ENCODE measurements at regions not wholly inside any gene's neighbourhood (a gene's known extent, or its start where the extent isn't known, plus 50 kb on each side); places are given as distances from the start of the nearest gene placed in this dataset.

- H4K91ac ChIP-seq (ENCODE audit: low read depth, low read length) = no peak overlapping the region
- H3K4me3 ChIP-seq (ENCODE audit: low read depth, low read length) = no peak overlapping the region
- H3K4ac ChIP-seq (ENCODE audit: low read depth, low read length) = no peak overlapping the region
- no peak overlapping the region for H4K12ac ChIP-seq (ENCODE audit: low read depth, low read length)
- peaks cover 3% of the 10 kb centered on the region for H3K9me3 ChIP-seq (ENCODE audit: insufficient read depth, low read depth, low read length)
- H2BK12ac ChIP-seq (ENCODE audit: low read length) = no peak overlapping the region
- no peak overlapping the region for H3K4me2 ChIP-seq (ENCODE audit: low read length)
- no peak overlapping the region for H2AFZ ChIP-seq (ENCODE audit: insufficient read depth, low read length, poor library complexity)
- no peak overlapping the region for H2BK120ac ChIP-seq (ENCODE audit: insufficient read depth, low read length, poor library complexity)
- no CpG with 5 or more reads among the region's 2 CpGs for WGBS (ENCODE audit: extremely low coverage, insufficient coverage, insufficient read length)
- no peaks in the 10 kb centered on the region for H3K36me3 ChIP-seq (ENCODE audit: control insufficient read depth in 1 of 2, insufficient read depth in 2 of 2, low read length in 2 of 2)
- no peak for DNase-seq
- no peaks in the 10 kb centered on the region for H3K27me3 ChIP-seq (ENCODE audit: insufficient read depth, low read length)
- H3K9ac ChIP-seq (ENCODE audit: low read length) = no peak overlapping the region
- no peak overlapping the region for H3K23ac ChIP-seq (ENCODE audit: low read length)
- H3K27ac ChIP-seq (ENCODE audit: low read depth, low read length) = no peak overlapping the region
- H3K79me2 ChIP-seq (ENCODE audit: control insufficient read depth, insufficient read depth, low read length, poor library complexity) = no peaks in the 10 kb centered on the region
- H2BK5ac ChIP-seq (ENCODE audit: low read depth, low read length, poor library complexity) = no peak overlapping the region
- H3K14ac ChIP-seq (ENCODE audit: low read length) = no peak overlapping the region
- H3K18ac ChIP-seq (ENCODE audit: low read length) = no peak overlapping the region
- no peak overlapping the region for H2AK5ac ChIP-seq (ENCODE audit: low read length)
- H3K4me1 ChIP-seq (ENCODE audit: control insufficient read depth in 1 of 2, insufficient read depth in 2 of 2, low read length in 2 of 2) = no peaks in the 10 kb centered on the region
- H3K79me1 ChIP-seq (ENCODE audit: low read length) = no peaks in the 10 kb centered on the region
- H4K8ac ChIP-seq (ENCODE audit: low read depth, low read length) = no peak overlapping the region
These were observed 82.9 kb downstream of the ZNF737 start for GRCh38 chr19:20482721-20483120.

GRCh38 chr19:20481736-20482135, 83.8 kb downstream of the ZNF737 start:
- no peaks in the 10 kb centered on the region for H3K79me1 ChIP-seq (ENCODE audit: low read length)
- no peak overlapping the region for H4K91ac ChIP-seq (ENCODE audit: low read depth, low read length)
- no peak overlapping the region for H3K4me3 ChIP-seq (ENCODE audit: low read depth, low read length)
- H2BK120ac ChIP-seq (ENCODE audit: insufficient read depth, low read length, poor library complexity) = no peak overlapping the region
- no peak overlapping the region for H2AK5ac ChIP-seq (ENCODE audit: low read length)
- H3K4me1 ChIP-seq (ENCODE audit: control insufficient read depth in 1 of 2, insufficient read depth in 2 of 2, low read length in 2 of 2) = no peaks in the 10 kb centered on the region
- peaks cover 3% of the 10 kb centered on the region for H3K9me3 ChIP-seq (ENCODE audit: insufficient read depth, low read depth, low read length)
- no peak overlapping the region for H3K14ac ChIP-seq (ENCODE audit: low read length)
- no peaks in the 10 kb centered on the region for H3K79me2 ChIP-seq (ENCODE audit: control insufficient read depth, insufficient read depth, low read length, poor library complexity)
- no CpG with 5 or more reads among the region's 1 CpG for WGBS (ENCODE audit: extremely low coverage, insufficient coverage, insufficient read length)
- H3K18ac ChIP-seq (ENCODE audit: low read length) = no peak overlapping the region
- H3K27ac ChIP-seq (ENCODE audit: low read depth, low read length) = no peak overlapping the region
- H3K23ac ChIP-seq (ENCODE audit: low read length) = no peak overlapping the region
- H3K9ac ChIP-seq (ENCODE audit: low read length) = no peak overlapping the region
- no peak for DNase-seq
- H3K4ac ChIP-seq (ENCODE audit: low read depth, low read length) = no peak overlapping the region
- no peak overlapping the region for H2BK5ac ChIP-seq (ENCODE audit: low read depth, low read length, poor library complexity)
- no peak overlapping the region for H2BK12ac ChIP-seq (ENCODE audit: low read length)
- no peaks in the 10 kb centered on the region for H3K27me3 ChIP-seq (ENCODE audit: insufficient read depth, low read length)
- H4K12ac ChIP-seq (ENCODE audit: low read depth, low read length) = no peak overlapping the region
- no peak overlapping the region for H2AFZ ChIP-seq (ENCODE audit: insufficient read depth, low read length, poor library complexity)
- no peak overlapping the region for H4K8ac ChIP-seq (ENCODE audit: low read depth, low read length)
- H3K4me2 ChIP-seq (ENCODE audit: low read length) = no peak overlapping the region
- no peaks in the 10 kb centered on the region for H3K36me3 ChIP-seq (ENCODE audit: control insufficient read depth in 1 of 2, insufficient read depth in 2 of 2, low read length in 2 of 2)

- Histone ChIP-seq H2AK5ac (ENCODE audit: low read length) (no peak overlapping the region), H3K23ac (ENCODE audit: low read length) (no peak overlapping the region), H4K8ac (ENCODE audit: low read depth, low read length) (no peak overlapping the region), H3K27ac (ENCODE audit: low read depth, low read length) (no peak overlapping the region), H3K79me1 (ENCODE audit: low read length) (no peaks in the 10 kb centered on the region), H3K4ac (ENCODE audit: low read depth, low read length) (no peak overlapping the region), H3K4me3 (ENCODE audit: low read depth, low read length) (no peak overlapping the region), H3K9me3 (ENCODE audit: insufficient read depth, low read depth, low read length) (peaks cover 6% of the 10 kb centered on the region), H3K14ac (ENCODE audit: low read length) (no peak overlapping the region), H2BK120ac (ENCODE audit: insufficient read depth, low read length, poor library complexity) (no peak overlapping the region), H4K12ac (ENCODE audit: low read depth, low read length) (no peak overlapping the region), H3K36me3 (ENCODE audit: control insufficient read depth in 1 of 2, insufficient read depth in 2 of 2, low read length in 2 of 2) (no peaks in the 10 kb centered on the region), H3K79me2 (ENCODE audit: control insufficient read depth, insufficient read depth, low read length, poor library complexity) (no peaks in the 10 kb centered on the region), H3K9ac (ENCODE audit: low read length) (no peak overlapping the region), H2AFZ (ENCODE audit: insufficient read depth, low read length, poor library complexity) (no peak overlapping the region), H3K27me3 (ENCODE audit: insufficient read depth, low read length) (no peaks in the 10 kb centered on the region), H3K18ac (ENCODE audit: low read length) (no peak overlapping the region), H4K91ac (ENCODE audit: low read depth, low read length) (no peak overlapping the region), H3K4me1 (ENCODE audit: control insufficient read depth in 1 of 2, insufficient read depth in 2 of 2, low read length in 2 of 2) (no peaks in the 10 kb centered on the region), H3K4me2 (ENCODE audit: low read length) (no peak overlapping the region), H2BK12ac (ENCODE audit: low read length) (no peak overlapping the region), H2BK5ac (ENCODE audit: low read depth, low read length, poor library complexity) (no peak overlapping the region)
- DNase-seq = no peak
- 100% methylated on average over 2 of the region's 3 CpGs for WGBS (ENCODE audit: extremely low coverage, insufficient coverage, insufficient read length)
These were observed 86.1 kb downstream of the ZNF737 start for GRCh38 chr19:20479483-20479882.

GRCh38 chr19:20478936-20479335, 86.6 kb downstream of the ZNF737 start:
- Histone ChIP-seq H3K9me3 (ENCODE audit: insufficient read depth, low read depth, low read length) (peaks cover 7% of the 10 kb centered on the region), H3K18ac (ENCODE audit: low read length) (no peak overlapping the region), H4K91ac (ENCODE audit: low read depth, low read length) (no peak overlapping the region), H3K14ac (ENCODE audit: low read length) (no peak overlapping the region), H2AK5ac (ENCODE audit: low read length) (no peak overlapping the region), H2BK12ac (ENCODE audit: low read length) (no peak overlapping the region), H3K4me1 (ENCODE audit: control insufficient read depth in 1 of 2, insufficient read depth in 2 of 2, low read length in 2 of 2) (peaks cover 0 to 2% of the 10 kb centered on the region in 2 experiments), H3K79me2 (ENCODE audit: control insufficient read depth, insufficient read depth, low read length, poor library complexity) (no peaks in the 10 kb centered on the region), H3K4ac (ENCODE audit: low read depth, low read length) (no peak overlapping the region), H3K79me1 (ENCODE audit: low read length) (no peaks in the 10 kb centered on the region), H3K27ac (ENCODE audit: low read depth, low read length) (no peak overlapping the region), H3K4me2 (ENCODE audit: low read length) (no peak overlapping the region), H4K12ac (ENCODE audit: low read depth, low read length) (no peak overlapping the region), H2BK120ac (ENCODE audit: insufficient read depth, low read length, poor library complexity) (no peak overlapping the region), H4K8ac (ENCODE audit: low read depth, low read length) (no peak overlapping the region), H2AFZ (ENCODE audit: insufficient read depth, low read length, poor library complexity) (no peak overlapping the region), H3K9ac (ENCODE audit: low read length) (no peak overlapping the region), H3K36me3 (ENCODE audit: control insufficient read depth in 1 of 2, insufficient read depth in 2 of 2, low read length in 2 of 2) (no peaks in the 10 kb centered on the region), H3K27me3 (ENCODE audit: insufficient read depth, low read length) (no peaks in the 10 kb centered on the region), H2BK5ac (ENCODE audit: low read depth, low read length, poor library complexity) (no peak overlapping the region), H3K4me3 (ENCODE audit: low read depth, low read length) (no peak overlapping the region), H3K23ac (ENCODE audit: low read length) (no peak overlapping the region)
- no CpG with 5 or more reads among the region's 3 CpGs for WGBS (ENCODE audit: extremely low coverage, insufficient coverage, insufficient read length)
- DNase-seq = no peak
